HepG2 (cell line): ENCODE measurements at regions not wholly inside any gene's neighbourhood (a gene's known extent, or its start where the extent isn't known, plus 50 kb on each side); places are given as distances from the start of the nearest gene placed in this dataset.

ENCODE experiments used
- ATAC-seq: fragments of 200-7000 bp; cut with Tn5 transposase; 3 replicates; pipeline ENCODE4 v1.9.1; 2020; ENCODE audit warnings: mild to moderate bottlenecking, moderate library complexity
- BruUV-seq: library from RNA; stranded (reverse); fragments of 400-500 nt; replicated peaks from 2 replicates; lab custom pipeline; 2021; lab: Mats Ljungman, UMichigan
- CTCF ChIA-PET: fragments of 300-600 bp; formaldehyde crosslinking; extraction: SDS; loops from one replicate; lab custom pipeline; 2021; ENCODE audit warnings: low total read pairs, inconsistent platforms, low intra/inter-chr PET ratio; lab: Yijun Ruan, JAX
- POLR2A ChIA-PET: fragments of 350-600 bp; sonication (Branson Sonifier 250); formaldehyde crosslinking; loops from one replicate; lab custom pipeline; 2020; ENCODE audit warnings: antibody characterized with exemption, inconsistent platforms; lab: Yijun Ruan, JAX
- DNase-seq: peaks from one replicate; pipeline ENCODE4 v3.0.0-alpha.2; 2015; ENCODE audit warnings: low spot score
- FAIRE-seq: peaks from 3 replicates; lab custom pipeline; 2011; peaks lifted over from hg19 to GRCh38; lab: Jason Lieb, UNC
- H2AFZ ChIP-seq: one replicate; pipeline ENCODE4 v1.6.1; 2011; ENCODE audit warnings: low read length, inconsistent platforms
- H3K27ac ChIP-seq: fragments of 300-600 bp; 3 replicates; pipeline ENCODE4 v1.8.0; 2011; ENCODE audit warnings: mixed run types, mild to moderate bottlenecking, mixed read lengths, low read length, inconsistent platforms; ENCODE audit not compliant: insufficient read depth; ENCODE audit errors: extremely low read length
- H3K27me3 ChIP-seq, 2 experiments: fragments of 200-600 bp in 1 of 2; 2 replicates in 1 of 2; 3 replicates in 1 of 2; pipeline versions ENCODE4 v1.6.0 to v1.8.0; 2011; ENCODE audit warnings: low read length in 2 of 2, mild to moderate bottlenecking in 2 of 2, moderate library complexity in 2 of 2, inconsistent platforms in 1 of 2; ENCODE audit not compliant: insufficient read depth in 2 of 2, control insufficient read depth in 1 of 2
- H3K36me3 ChIP-seq, 2 experiments: fragments of 200-600 bp in 1 of 2; replicated peaks in 1 of 2; 2 replicates in 1 of 2; 3 replicates in 1 of 2; pipeline versions ENCODE4 v1.5.1 to v1.8.0; 2011; ENCODE audit warnings: low read length in 2 of 2, inconsistent platforms in 1 of 2; ENCODE audit not compliant: insufficient read depth in 2 of 2, control insufficient read depth in 1 of 2
- H3K4me1 ChIP-seq: 2 replicates; pipeline ENCODE4 v1.5.1; 2012; ENCODE audit warnings: low read length, inconsistent platforms; ENCODE audit not compliant: insufficient read depth
- H3K4me2 ChIP-seq: 2 replicates; pipeline ENCODE4 v1.6.0; 2011; ENCODE audit warnings: low read depth, low read length, inconsistent platforms
- H3K4me3 ChIP-seq, 3 experiments: fragments of 200-600 bp in 1 of 3; sonication (generic), shearing (Covaris generic) in 1 of 3; replicated peaks in 1 of 3; 2 replicates each; pipeline ENCODE4 v1.5.1; 2011 to 2016; ENCODE audit warnings: low read length in 3 of 3, inconsistent platforms in 2 of 3, low read depth in 2 of 3, mild to moderate bottlenecking in 2 of 3, control low read depth in 1 of 3, mixed read lengths in 1 of 3; ENCODE audit not compliant: insufficient read depth in 1 of 3
- H3K79me2 ChIP-seq: one replicate; pipeline ENCODE4 v1.6.1; 2011; ENCODE audit warnings: low read length, inconsistent platforms; ENCODE audit not compliant: insufficient read depth
- H3K9ac ChIP-seq: 2 replicates; pipeline ENCODE4 v1.6.0; 2011; ENCODE audit warnings: mild to moderate bottlenecking, low read depth, low read length, inconsistent platforms; ENCODE audit not compliant: insufficient read depth
- H3K9me3 ChIP-seq: 2 replicates; pipeline ENCODE4 v1.5.1; 2012; ENCODE audit warnings: mild to moderate bottlenecking, low read length
- H4K20me1 ChIP-seq: 2 replicates; pipeline ENCODE4 v1.6.0; 2011; ENCODE audit warnings: inconsistent platforms, mild to moderate bottlenecking, low read length, moderate library complexity; ENCODE audit not compliant: insufficient read depth
- ATF5 ChIP-seq: sonication (generic); formaldehyde crosslinking; IDR thresholded peaks from 2 replicates; pipeline ENCODE4 v1.4.0; 2020; ENCODE audit warnings: mild to moderate bottlenecking, low read depth, missing genetic modification reagents
- BCL6 ChIP-seq: IDR thresholded peaks from 2 replicates; pipeline ENCODE4 v1.6.1; 2016; ENCODE audit warnings: missing genetic modification reagents, missing compliant biosample characterization
- NR3C1 ChIP-seq: sonication (generic); formaldehyde crosslinking; IDR thresholded peaks from 2 replicates; pipeline ENCODE4 v1.4.0; 2020; ENCODE audit warnings: missing genetic modification reagents
- PLSCR1 ChIP-seq: sonication (generic); formaldehyde crosslinking; IDR thresholded peaks from 2 replicates; pipeline ENCODE4 v1.5.0; 2020; ENCODE audit warnings: missing genetic modification reagents, mild to moderate bottlenecking, borderline replicate concordance
- TEAD2 ChIP-seq: sonication (generic); formaldehyde crosslinking; IDR thresholded peaks from 2 replicates; pipeline ENCODE4 v1.9.0; 2021; ENCODE audit warnings: missing genetic modification reagents
- USF2 ChIP-seq, 2 experiments: sonication (generic) in 1 of 2; formaldehyde crosslinking in 1 of 2; IDR thresholded peaks; 2 replicates each; pipeline versions ENCODE4 v1.5.1 to v1.6.1; 2011 to 2020; ENCODE audit warnings: borderline replicate concordance in 1 of 2, low read depth in 1 of 2, low read length in 1 of 2, mild to moderate bottlenecking in 1 of 2, missing genetic modification reagents in 1 of 2, moderate library complexity in 1 of 2
- ZFP36L2 ChIP-seq: sonication (generic); formaldehyde crosslinking; IDR thresholded peaks from 2 replicates; pipeline ENCODE4 v1.4.0; 2020; ENCODE audit warnings: missing genetic modification reagents
- ZNF280B ChIP-seq: sonication (generic); formaldehyde crosslinking; IDR thresholded peaks from 2 replicates; pipeline ENCODE4 v1.5.0; 2020; ENCODE audit warnings: missing genetic modification reagents, mild to moderate bottlenecking, borderline replicate concordance
- ZNF430 ChIP-seq: sonication (generic); formaldehyde crosslinking; IDR thresholded peaks from 2 replicates; pipeline ENCODE4 v1.9.0; 2021; ENCODE audit warnings: mild to moderate bottlenecking, missing genetic modification reagents
- ZNF446 ChIP-seq: sonication (generic); formaldehyde crosslinking; IDR thresholded peaks from 2 replicates; pipeline ENCODE4 v1.5.0; 2020; ENCODE audit warnings: mild to moderate bottlenecking, missing genetic modification reagents
- ZNF512B ChIP-seq: sonication (generic); formaldehyde crosslinking; IDR thresholded peaks from 2 replicates; pipeline ENCODE4 v1.5.1; 2020; ENCODE audit warnings: missing genetic modification reagents, mild to moderate bottlenecking, borderline replicate concordance
- ZNF816 ChIP-seq: sonication (generic); formaldehyde crosslinking; IDR thresholded peaks from 2 replicates; pipeline ENCODE4 v1.8.0; 2022; ENCODE audit warnings: missing genetic modification reagents, mild to moderate bottlenecking, borderline replicate concordance
- ZSCAN31 ChIP-seq: sonication (generic); formaldehyde crosslinking; IDR thresholded peaks from 2 replicates; pipeline ENCODE4 v1.5.0; 2020; ENCODE audit warnings: low read depth, mild to moderate bottlenecking, missing genetic modification reagents
- WGBS: methylation state at CpG from one replicate; pipeline ENCODE4 v1.1.6; 2017; ENCODE audit warnings: low lambda C conversion rate; 5-methylcytosine and 5-hydroxymethylcytosine counted together
- in situ Hi-C: cut with HindIII; loops from 2 replicates; pipeline ENCODE4 v1.10.0; 2017; ENCODE audit warnings: low pct_unique_long_range_greater_than_20kb; ENCODE audit not compliant: extremely low pct_ligation_motif_present
- intact Hi-C: fragments of 100-400 bp; cut with micrococcal nuclease; formaldehyde crosslinking; loops from one replicate; pipeline ENCODE4 v1.10.0; 2022; ENCODE audit not compliant: unreplicated experiment

GRCh38 chr6:91691449-91691848 lies 1104.6 kb upstream of the MAP3K7 start (continued):
- TF ChIP-seq ATF5 (CRISPR knock-in tag) (no peak), ZNF446 (no peak), USF2 (IDR thresholded peaks at IDR 0.05; ENCODE audit: low read depth, low read length) (no peak), USF2 (CRISPR knock-in tag; IDR thresholded peaks at IDR 0.05; ENCODE audit: borderline replicate concordance) (no peak), ZNF430 (CRISPR knock-in tag) (no peak)

- no peak overlapping the region for H3K27ac ChIP-seq
- H2AFZ ChIP-seq: no peak overlapping the region
- no peak overlapping the region for H3K4me2 ChIP-seq
- CTCF ChIA-PET: no interaction called here
- ATAC-seq (no peak), DNase-seq (no peak), FAIRE-seq (no peak)
- intact Hi-C loops: no loop called here
- no TSS peak for BruUV-seq
- H4K20me1 ChIP-seq: no peaks in the 10 kb centered on the region
- POLR2A ChIA-PET: no interaction called here
- H3K79me2 ChIP-seq: no peaks in the 10 kb centered on the region
- WGBS: under 1% methylated on average over 4 of the region's 4 CpGs
- no peaks in the 10 kb centered on the region for H3K27me3 ChIP-seq
- H3K4me3 ChIP-seq: no peak overlapping the region
- no peaks in the 10 kb centered on the region for H3K9me3 ChIP-seq
- H3K36me3 ChIP-seq: no peaks in the 10 kb centered on the region
- in situ Hi-C loops: no loop called here
- no peaks in the 10 kb centered on the region for H3K4me1 ChIP-seq
- no peak overlapping the region for H3K9ac ChIP-seq
- TF ChIP-seq ZNF280B (no peak), ZFP36L2 (no peak), PLSCR1 (CRISPR knock-in tag) (no peak), ZNF512B (CRISPR knock-in tag) (no peak), ZNF816 (CRISPR knock-in tag) (no peak), TEAD2 (CRISPR knock-in tag) (no peak), ZSCAN31 (no peak), BCL6 (no peak), NR3C1 (no peak)
Observed at GRCh38 chr6:91683240-91683639, 1096.4 kb upstream of the MAP3K7 start.
